OCI-LY7 (cell line): ENCODE measurements at regions not wholly inside any gene's neighbourhood (a gene's known extent, or its start where the extent isn't known, plus 50 kb on each side); places are given as distances from the start of the nearest gene placed in this dataset.

Experiments used
- EZH2phosphoT487 ChIP-seq: fragments of 200-600 bp; sonication (generic); IDR thresholded peaks from 2 replicates; pipeline ENCODE4 v1.6.1; 2018; ENCODE audit warnings: low read depth, borderline replicate concordance, mild to moderate bottlenecking, mixed run types, antibody characterized with exemption, low read length, moderate library complexity, mixed read lengths
- TF ChIP-seq, protein P1 (sequence below): fragments of 200-600 bp; sonication (generic); conservative IDR thresholded peaks from 2 replicates; pipeline ENCODE4 v1.5.1; 2014; ENCODE audit warnings: mild to moderate bottlenecking, antibody characterized with exemption, low read length, moderate library complexity, mixed read lengths

GRCh38 chr2:8033546-8034096, 648.2 kb upstream of the ID2 start:
- TF ChIP-seq, protein P1, sequence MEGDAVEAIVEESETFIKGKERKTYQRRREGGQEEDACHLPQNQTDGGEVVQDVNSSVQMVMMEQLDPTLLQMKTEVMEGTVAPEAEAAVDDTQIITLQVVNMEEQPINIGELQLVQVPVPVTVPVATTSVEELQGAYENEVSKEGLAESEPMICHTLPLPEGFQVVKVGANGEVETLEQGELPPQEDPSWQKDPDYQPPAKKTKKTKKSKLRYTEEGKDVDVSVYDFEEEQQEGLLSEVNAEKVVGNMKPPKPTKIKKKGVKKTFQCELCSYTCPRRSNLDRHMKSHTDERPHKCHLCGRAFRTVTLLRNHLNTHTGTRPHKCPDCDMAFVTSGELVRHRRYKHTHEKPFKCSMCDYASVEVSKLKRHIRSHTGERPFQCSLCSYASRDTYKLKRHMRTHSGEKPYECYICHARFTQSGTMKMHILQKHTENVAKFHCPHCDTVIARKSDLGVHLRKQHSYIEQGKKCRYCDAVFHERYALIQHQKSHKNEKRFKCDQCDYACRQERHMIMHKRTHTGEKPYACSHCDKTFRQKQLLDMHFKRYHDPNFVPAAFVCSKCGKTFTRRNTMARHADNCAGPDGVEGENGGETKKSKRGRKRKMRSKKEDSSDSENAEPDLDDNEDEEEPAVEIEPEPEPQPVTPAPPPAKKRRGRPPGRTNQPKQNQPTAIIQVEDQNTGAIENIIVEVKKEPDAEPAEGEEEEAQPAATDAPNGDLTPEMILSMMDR: no peak
- TF ChIP-seq EZH2phosphoT487: no peak
